ENCODE measurements at regions not wholly inside any gene's neighbourhood (a gene's known extent, or its start where the extent isn't known, plus 50 kb on each side); places are given as distances from the start of the nearest gene placed in this dataset.

GRCh38 chr7:91731976-91732375 lies 148.5 kb downstream of the MTERF1 start:
- Histone ChIP-seq H3K36me3 (ENCODE audit: insufficient read depth, low read length) (no peaks in the 10 kb centered on the region), H3K79me2 (ENCODE audit: insufficient read depth, low read length) (no peaks in the 10 kb centered on the region), H3K9me3 (ENCODE audit: insufficient read depth, low read depth, low read length) (no peaks in the 10 kb centered on the region), H2AFZ (ENCODE audit: low read length) (no peak overlapping the region), H4K20me1 (ENCODE audit: insufficient read depth, low read length, poor library complexity, severe bottlenecking) (no peaks in the 10 kb centered on the region), H3K9ac (ENCODE audit: low read depth, low read length, poor library complexity, severe bottlenecking) (no peak overlapping the region), H3K4me3 (ENCODE audit: low read length, poor library complexity, severe bottlenecking) (no peak overlapping the region), H3K4me2 (ENCODE audit: low read depth, low read length, poor library complexity, severe bottlenecking) (no peak overlapping the region), H3K4me1 (ENCODE audit: insufficient read depth, low read length, poor library complexity, severe bottlenecking) (no peaks in the 10 kb centered on the region), H3F3A (ENCODE audit: low read depth) (no peaks in the 10 kb centered on the region), H3K9me2 (replicated peaks; ENCODE audit: low read depth, low read length) (no peaks in the 10 kb centered on the region), H3K27me3 (ENCODE audit: insufficient read depth, low read length, poor library complexity, severe bottlenecking) (no peaks in the 10 kb centered on the region)
- no peak for TF ChIP-seq EZH2phosphoT487 (IDR thresholded peaks at IDR 0.05; ENCODE audit: borderline replicate concordance)
- no peak for TF ChIP-seq CTCF (conservative IDR thresholded peaks at IDR 0.05; ENCODE audit: low read length)

GRCh38 chr7:91749418-91749817 lies 131.1 kb downstream of the MTERF1 start:
- Histone ChIP-seq H4K20me1 (ENCODE audit: insufficient read depth, low read length, poor library complexity, severe bottlenecking) (no peaks in the 10 kb centered on the region), H3K4me2 (ENCODE audit: low read depth, low read length, poor library complexity, severe bottlenecking) (no peak overlapping the region), H3K4me3 (ENCODE audit: low read length, poor library complexity, severe bottlenecking) (no peak overlapping the region), H2AFZ (ENCODE audit: low read length) (no peak overlapping the region), H3K9me3 (ENCODE audit: insufficient read depth, low read depth, low read length) (no peaks in the 10 kb centered on the region), H3K4me1 (ENCODE audit: insufficient read depth, low read length, poor library complexity, severe bottlenecking) (no peaks in the 10 kb centered on the region), H3K79me2 (ENCODE audit: insufficient read depth, low read length) (no peaks in the 10 kb centered on the region), H3K36me3 (ENCODE audit: insufficient read depth, low read length) (no peaks in the 10 kb centered on the region), H3K27me3 (ENCODE audit: insufficient read depth, low read length, poor library complexity, severe bottlenecking) (no peaks in the 10 kb centered on the region), H3K9ac (ENCODE audit: low read depth, low read length, poor library complexity, severe bottlenecking) (no peak overlapping the region), H3F3A (ENCODE audit: low read depth) (no peaks in the 10 kb centered on the region), H3K9me2 (replicated peaks; ENCODE audit: low read depth, low read length) (no peaks in the 10 kb centered on the region)
- no peak for TF ChIP-seq CTCF (conservative IDR thresholded peaks at IDR 0.05; ENCODE audit: low read length)
- no peak for TF ChIP-seq EZH2phosphoT487 (IDR thresholded peaks at IDR 0.05; ENCODE audit: borderline replicate concordance)

GRCh38 chr7:91750091-91750490 lies 130.4 kb downstream of the MTERF1 start:
- no peak overlapping the region for H3K4me3 ChIP-seq (ENCODE audit: low read length, poor library complexity, severe bottlenecking)
- no peaks in the 10 kb centered on the region for H3K9me3 ChIP-seq (ENCODE audit: insufficient read depth, low read depth, low read length)
- no peak overlapping the region for H2AFZ ChIP-seq (ENCODE audit: low read length)
- no peaks in the 10 kb centered on the region for H3K9me2 ChIP-seq (replicated peaks; ENCODE audit: low read depth, low read length)
- no peaks in the 10 kb centered on the region for H3K4me1 ChIP-seq (ENCODE audit: insufficient read depth, low read length, poor library complexity, severe bottlenecking)
- no peaks in the 10 kb centered on the region for H4K20me1 ChIP-seq (ENCODE audit: insufficient read depth, low read length, poor library complexity, severe bottlenecking)
- no peaks in the 10 kb centered on the region for H3K79me2 ChIP-seq (ENCODE audit: insufficient read depth, low read length)
- no peaks in the 10 kb centered on the region for H3K36me3 ChIP-seq (ENCODE audit: insufficient read depth, low read length)
- no peaks in the 10 kb centered on the region for H3K27me3 ChIP-seq (ENCODE audit: insufficient read depth, low read length, poor library complexity, severe bottlenecking)
- no peaks in the 10 kb centered on the region for H3F3A ChIP-seq (ENCODE audit: low read depth)
- no peak overlapping the region for H3K9ac ChIP-seq (ENCODE audit: low read depth, low read length, poor library complexity, severe bottlenecking)
- TF ChIP-seq CTCF (conservative IDR thresholded peaks at IDR 0.05; ENCODE audit: low read length), result no peak
- no peak for TF ChIP-seq EZH2phosphoT487 (IDR thresholded peaks at IDR 0.05; ENCODE audit: borderline replicate concordance)
- no peak overlapping the region for H3K4me2 ChIP-seq (ENCODE audit: low read depth, low read length, poor library complexity, severe bottlenecking)
